ENCODE measurements at regions not wholly inside any gene's neighbourhood (a gene's known extent, or its start where the extent isn't known, plus 50 kb on each side); places are given as distances from the start of the nearest gene placed in this dataset.

GRCh38 chr5:68544648-68545552 lies 329.3 kb downstream of the PIK3R1 start:
- peak; percentile 75 for DNase-seq

GRCh38 chr5:68545636-68546295 lies 330.2 kb downstream of the PIK3R1 start:
- DNase-seq, result peak; percentile 83

- DNase-seq, result no peak
These were observed 331.5 kb downstream of the PIK3R1 start for GRCh38 chr5:68547056-68547455.

GRCh38 chr5:68547622-68548021 lies 332.1 kb downstream of the PIK3R1 start:
- no peak for DNase-seq

- no peak for DNase-seq
These were observed 333.6 kb downstream of the PIK3R1 start for GRCh38 chr5:68548959-68549676.

- DNase-seq, result no peak
These were observed 334.5 kb downstream of the PIK3R1 start for GRCh38 chr5:68550015-68550414.

GRCh38 chr5:68551436-68551835 lies 335.9 kb downstream of the PIK3R1 start:
- no peak for DNase-seq

- DNase-seq, result no peak
These were observed 339.2 kb downstream of the PIK3R1 start for GRCh38 chr5:68554571-68555279.

GRCh38 chr5:68555907-68556681 lies 340.5 kb downstream of the PIK3R1 start:
- no peak for DNase-seq

GRCh38 chr5:68557162-68557936 lies 341.8 kb downstream of the PIK3R1 start:
- DNase-seq, result no peak

- peak; percentile 78 for DNase-seq
These were observed 346.8 kb downstream of the PIK3R1 start for GRCh38 chr5:68562308-68562707.

GRCh38 chr5:68565427-68565826 lies 349.9 kb downstream of the PIK3R1 start:
- no peak for DNase-seq

- no peak for DNase-seq
These were observed 361.2 kb downstream of the PIK3R1 start for GRCh38 chr5:68576805-68577204.

GRCh38 chr5:68582284-68582683 lies 366.7 kb downstream of the PIK3R1 start:
- DNase-seq, result no peak

GRCh38 chr5:68587171-68587570 lies 371.6 kb downstream of the PIK3R1 start:
- DNase-seq, result no peak

- no peak for DNase-seq
These were observed 376.3 kb downstream of the PIK3R1 start for GRCh38 chr5:68591850-68592249.

- DNase-seq, result no peak
These were observed 376.8 kb downstream of the PIK3R1 start for GRCh38 chr5:68592351-68592750.

- DNase-seq, result peak; percentile 21
These were observed 377.7 kb downstream of the PIK3R1 start for GRCh38 chr5:68593211-68593671.

GRCh38 chr5:68612972-68613371 lies 397.4 kb downstream of the PIK3R1 start:
- no peak for DNase-seq

GRCh38 chr5:68618501-68618900 lies 402.9 kb downstream of the PIK3R1 start:
- no peak for DNase-seq

GRCh38 chr5:68627001-68627400 lies 411.4 kb downstream of the PIK3R1 start:
- no peak for DNase-seq

Data from NCI-H2029 (cell line).